Transverse colon (tissue), 4 donors: ENCODE measurements at regions not wholly inside any gene's neighbourhood (a gene's known extent, or its start where the extent isn't known, plus 50 kb on each side); places are given as distances from the start of the nearest gene placed in this dataset.

ENCODE experiments used
- DNase-seq: peaks from one replicate; pipeline ENCODE4 v3.0.0-alpha.2; 2019
- H3K27ac ChIP-seq, 4 donors: fragments of 200-600 bp; sonication (generic); 2 replicates each; pipeline ENCODE4 v1.5.1; 2016 to 2018; ENCODE audit warnings: inconsistent platforms in 4 of 4
- H3K27me3 ChIP-seq: fragments of 200-600 bp; sonication (generic); 2 replicates; pipeline ENCODE4 v1.5.1; 2017; ENCODE audit warnings: inconsistent platforms
- H3K36me3 ChIP-seq, 4 donors: fragments of 200-600 bp; sonication (generic); 2 replicates each; pipeline ENCODE4 v1.5.1; 2017 to 2019; ENCODE audit warnings: inconsistent platforms in 4 of 4
- H3K4me1 ChIP-seq, 4 donors: fragments of 200-600 bp; sonication (generic); 2 replicates each; pipeline ENCODE4 v1.5.1; 2017 to 2020; ENCODE audit warnings: inconsistent platforms in 4 of 4
- H3K4me3 ChIP-seq, 4 donors: fragments of 200-600 bp; sonication (generic); 1 replicate in 1 of 4; 2 replicates in 3 of 4; pipeline versions ENCODE4 v1.5.1 to v1.6.1; 2017 to 2019; ENCODE audit warnings: inconsistent platforms in 4 of 4
- H3K9me3 ChIP-seq, 2 donors: fragments of 200-600 bp; sonication (generic); 2 replicates each; pipeline ENCODE4 v1.5.1; 2017 to 2019; ENCODE audit warnings: inconsistent platforms in 2 of 2
- CTCF ChIP-seq, 5 experiments: fragments of 200-600 bp in 3 of 5; fragments of 450-650 bp in 2 of 5; sonication (generic) in 3 of 5; IDR thresholded peaks; 1 replicate in 2 of 5; 2 replicates in 3 of 5; pipeline ENCODE4 v1.5.1; 2016 to 2017; ENCODE audit warnings: antibody characterized with exemption in 5 of 5, inconsistent platforms in 3 of 5, mild to moderate bottlenecking in 2 of 5, moderate library complexity in 1 of 5
- EP300 ChIP-seq: sonication (generic); formaldehyde crosslinking; IDR thresholded peaks from one replicate; pipeline ENCODE4 v1.6.1; 2017; ENCODE audit warnings: antibody characterized with exemption, low read depth
- POLR2A ChIP-seq: fragments of 450-650 bp; IDR thresholded peaks from one replicate; pipeline ENCODE4 v1.6.1; 2016; ENCODE audit warnings: antibody characterized with exemption, mild to moderate bottlenecking, moderate library complexity
- POLR2AphosphoS5 ChIP-seq, 3 donors: sonication (generic); formaldehyde crosslinking; IDR thresholded peaks; one replicate each; pipeline ENCODE4 v1.6.1; 2016; ENCODE audit warnings: antibody characterized with exemption in 3 of 3
- whole genome bisulfite sequencing, 2 donors: methylation state at CpG; one replicate each; pipeline ENCODE4 v1.1.5; 2018; ENCODE audit warnings: low coverage in 1 of 2; 5-methylcytosine and 5-hydroxymethylcytosine counted together
- in situ Hi-C, 4 donors: fragments of 200-750 bp; cut with MboI; loops; one replicate each; pipeline versions ENCODE4 v1.15.0 to v1.15.1; 2017; ENCODE audit warnings: low sequenced_read_pairs in 3 of 4, low pct_ligation_motif_present in 1 of 4, low pct_unique_long_range_greater_than_20kb in 1 of 4
- intact Hi-C: fragments of 100-400 bp; cut with DNase I; formaldehyde crosslinking; loops from one replicate; pipeline ENCODE4 v1.15.1; 2023; ENCODE audit warnings: low total_unique reads

- H3K9me3 ChIP-seq, result no peaks in the 10 kb centered on the region
- in situ Hi-C loops, result no loop called here
- intact Hi-C loops, result no loop called here
- 49% methylated on average over 5 of the region's 5 CpGs; no CpG with 5 or more reads in 1 of the 2 donors for WGBS, 2 donors
- TF ChIP-seq POLR2AphosphoS5 (IDR thresholded peaks at IDR 0.05) (no peak), EP300 (no peak), POLR2A (no peak), CTCF (IDR thresholded peaks at IDR 0.05) (no peak)
- no peak for DNase-seq
- no peaks in the 10 kb centered on the region for H3K4me1 ChIP-seq
- H3K36me3 ChIP-seq, result no peaks in the 10 kb centered on the region
- H3K27me3 ChIP-seq, result no peaks in the 10 kb centered on the region
- H3K4me3 ChIP-seq, result no peak overlapping the region
- no peak overlapping the region for H3K27ac ChIP-seq
Measured at GRCh38 chr18:47585136-47585535, 333.7 kb upstream of the SKOR2 start.

- WGBS, 2 donors, result 39% methylated on average over 3 of the region's 3 CpGs; no CpG with 5 or more reads in 1 of the 2 donors
- TF ChIP-seq POLR2A, result no peak
- TF ChIP-seq POLR2AphosphoS5 (IDR thresholded peaks at IDR 0.05), result no peak
- TF ChIP-seq EP300, result no peak
- TF ChIP-seq CTCF (IDR thresholded peaks at IDR 0.05), result no peak
- no peak overlapping the region for H3K4me3 ChIP-seq
- no peaks in the 10 kb centered on the region for H3K4me1 ChIP-seq
- H3K9me3 ChIP-seq, result no peaks in the 10 kb centered on the region
- no peak for DNase-seq
- no peak overlapping the region for H3K27ac ChIP-seq
- in situ Hi-C loops (no loop called here), intact Hi-C loops (no loop called here)
- H3K36me3 ChIP-seq, result no peaks in the 10 kb centered on the region
- no peaks in the 10 kb centered on the region for H3K27me3 ChIP-seq
Measured at GRCh38 chr18:47582093-47582492, 330.6 kb upstream of the SKOR2 start.

- H3K4me1 ChIP-seq, result no peaks in the 10 kb centered on the region
- 61 to 62% methylated on average over 3 to 7 of the region's 7 CpGs for WGBS, 2 donors
- no peaks in the 10 kb centered on the region for H3K27me3 ChIP-seq
- no peak overlapping the region for H3K27ac ChIP-seq
- intact Hi-C loops (no loop called here), in situ Hi-C loops (no loop called here)
- no peak for TF ChIP-seq POLR2AphosphoS5 (IDR thresholded peaks at IDR 0.05)
- no peak for TF ChIP-seq CTCF (IDR thresholded peaks at IDR 0.05)
- no peak for TF ChIP-seq EP300
- no peak for TF ChIP-seq POLR2A
- H3K36me3 ChIP-seq, result no peaks in the 10 kb centered on the region
- no peaks in the 10 kb centered on the region for H3K9me3 ChIP-seq
- no peak for DNase-seq
- H3K4me3 ChIP-seq, result no peak overlapping the region
Measured at GRCh38 chr18:47577520-47577919, 326.1 kb upstream of the SKOR2 start.

- Histone ChIP-seq H3K4me3 (no peak overlapping the region), H3K27me3 (no peaks in the 10 kb centered on the region), H3K27ac (no peak overlapping the region), H3K4me1 (no peaks in the 10 kb centered on the region), H3K36me3 (no peaks in the 10 kb centered on the region), H3K9me3 (no peaks in the 10 kb centered on the region)
- TF ChIP-seq POLR2AphosphoS5 (IDR thresholded peaks at IDR 0.05) (no peak), POLR2A (no peak), CTCF (IDR thresholded peaks at IDR 0.05) (no peak), EP300 (no peak)
- WGBS, 2 donors, result 11 to 23% methylated on average over 3 to 6 of the region's 6 CpGs
- intact Hi-C loops, result no loop called here
- in situ Hi-C loops, result no loop called here
- DNase-seq, result no peak
Measured at GRCh38 chr18:47574966-47575365, 323.5 kb upstream of the SKOR2 start.
